Psoas muscle (tissue), 7 donors: ENCODE measurements at regions not wholly inside any gene's neighbourhood (a gene's known extent, or its start where the extent isn't known, plus 50 kb on each side); places are given as distances from the start of the nearest gene placed in this dataset.

Experiments used
- ATAC-seq, 4 donors: fragments of 200-7000 bp; cut with Tn5 transposase; one replicate each; pipeline ENCODE4 v1.9.1; 2020; ENCODE audit warnings: moderate library complexity in 3 of 4, mild to moderate bottlenecking in 2 of 4
- DNase-seq, 2 donors: peaks; one replicate each; pipeline ENCODE4 v3.0.0-alpha.2; 2020
- H3K27ac ChIP-seq: fragments of 200-600 bp; one replicate; pipeline ENCODE4 v1.8.0; 2022
- H3K27me3 ChIP-seq, 3 donors: fragments of 200-600 bp in 1 of 3; one replicate each; pipeline versions ENCODE4 v1.6.1 to v1.8.0; 2013 to 2022; ENCODE audit warnings: low read length in 2 of 3, mild to moderate bottlenecking in 2 of 3, moderate library complexity in 1 of 3; ENCODE audit not compliant: insufficient read depth in 3 of 3
- H3K36me3 ChIP-seq, 2 donors: fragments of 200-600 bp in 1 of 2; one replicate each; pipeline versions ENCODE4 v1.6.1 to v1.8.0; 2013 to 2022; ENCODE audit warnings: low read depth in 1 of 2, mild to moderate bottlenecking in 1 of 2, moderate library complexity in 1 of 2; ENCODE audit not compliant: insufficient read depth in 1 of 2
- H3K4me1 ChIP-seq: fragments of 200-600 bp; one replicate; pipeline ENCODE4 v1.8.0; 2022
- H3K4me3 ChIP-seq: fragments of 200-600 bp; one replicate; pipeline ENCODE4 v1.8.0; 2022; ENCODE audit warnings: mild to moderate bottlenecking
- H3K9me3 ChIP-seq: fragments of 200-600 bp; one replicate; pipeline ENCODE4 v1.8.0; 2022
- CTCF ChIP-seq: fragments of 200-600 bp; IDR thresholded peaks from one replicate; pipeline ENCODE4 v1.8.0; 2022; ENCODE audit warnings: antibody characterized with exemption
- WGBS, 3 donors: extraction: QIAGEN DNeasy Blood & Tissue Kit; methylation state at CpG; one replicate each; pipeline versions ENCODE4 v1.1.6 to v1.1.7; 2013; 5-methylcytosine and 5-hydroxymethylcytosine counted together
- intact Hi-C, 2 donors: fragments of 100-400 bp; cut with DNase I; formaldehyde crosslinking; loops; one replicate each; pipeline versions ENCODE4 v1.11.0 to v1.14.2; 2022
- donor health status: healthy with polysubstance abuse.
- donor health status: DM: no; HTN: no; CAD: no; lungs with moderate emphysema.
- donor health status: Bipolar disorder and iron deficiency.
- donor health status: healthy.
- donor health status: DM: yes; HTN: yes; CAD: no.
- donor health status: DM: no; HTN: no; CAD: no.
- donor health status: DM: yes; HTN: yes; CAD: no.

- no peaks in the 10 kb centered on the region for H3K9me3 ChIP-seq
- WGBS, 3 donors, result 84 to 90% (median 85%) methylated on average over 10 of the region's 10 CpGs
- no peak for DNase-seq
- intact Hi-C loops, result no loop called here
- H3K27me3 ChIP-seq, result no peaks in the 10 kb centered on the region
- H3K4me1 ChIP-seq, result peaks cover 13% of the 10 kb centered on the region
- no peak for ATAC-seq
- TF ChIP-seq CTCF, result no peak
- no peak overlapping the region for H3K4me3 ChIP-seq
- no peaks in the 10 kb centered on the region for H3K36me3 ChIP-seq
- no peak overlapping the region for H3K27ac ChIP-seq
Measured at GRCh38 chr10:130335336-130335735, 199.1 kb downstream of the GLRX3 start.

GRCh38 chr10:130336617-130337304 lies 200.6 kb downstream of the GLRX3 start:
- Histone ChIP-seq H3K4me3 (no peak overlapping the region), H3K9me3 (no peaks in the 10 kb centered on the region), H3K36me3 (no peaks in the 10 kb centered on the region), H3K27ac (peak overlapping the region; percentile 60), H3K27me3 (no peaks in the 10 kb centered on the region), H3K4me1 (peaks cover 13% of the 10 kb centered on the region)
- WGBS, 3 donors, result 64 to 74% (median 67%) methylated on average over 8 of the region's 8 CpGs
- TF ChIP-seq CTCF, result no peak
- no peak for DNase-seq
- intact Hi-C loops, result no loop called here
- peak in 1 of 4 donors; percentile 14 for ATAC-seq

- no peak overlapping the region for H3K4me3 ChIP-seq
- no peaks in the 10 kb centered on the region for H3K36me3 ChIP-seq
- DNase-seq (peak in 1 of 2 donors; percentile 72), ATAC-seq (peak; percentile 77 to 91 (median 88))
- WGBS, 3 donors, result 18 to 30% (median 23%) methylated on average over 13 of the region's 13 CpGs
- H3K27me3 ChIP-seq, result no peaks in the 10 kb centered on the region
- peak overlapping the region; percentile 60 for H3K27ac ChIP-seq
- intact Hi-C loops, result no loop called here
- TF ChIP-seq CTCF, result no peak
- peaks cover 13% of the 10 kb centered on the region for H3K4me1 ChIP-seq
- H3K9me3 ChIP-seq, result no peaks in the 10 kb centered on the region
Measured at GRCh38 chr10:130337305-130337640, 201.1 kb downstream of the GLRX3 start.

- H3K27ac ChIP-seq, result peak overlapping the region; percentile 61
- no peaks in the 10 kb centered on the region for H3K27me3 ChIP-seq
- ATAC-seq (peak; percentile 63 to 88 (median 84)), DNase-seq (no peak)
- H3K4me1 ChIP-seq, result peaks cover 13% of the 10 kb centered on the region
- intact Hi-C loops, result no loop called here
- peak overlapping the region; percentile 34 for H3K4me3 ChIP-seq
- TF ChIP-seq CTCF, result no peak
- no peaks in the 10 kb centered on the region for H3K9me3 ChIP-seq
- no peaks in the 10 kb centered on the region for H3K36me3 ChIP-seq
- WGBS, 3 donors, result 37 to 61% (median 50%) methylated on average over 19 of the region's 19 CpGs
Measured at GRCh38 chr10:130337696-130338635, 201.8 kb downstream of the GLRX3 start.
